H1 (cell line): ENCODE measurements at regions not wholly inside any gene's neighbourhood (a gene's known extent, or its start where the extent isn't known, plus 50 kb on each side); places are given as distances from the start of the nearest gene placed in this dataset.

Experiments
- CTCF ChIA-PET: fragments of 300-600 bp; sonication (Branson Sonifier 250); formaldehyde crosslinking; loops from one replicate; lab custom pipeline; 2021; ENCODE audit not compliant: partially characterized antibody; lab: Charles Lee
- POLR2A ChIA-PET: fragments of 300-600 bp; sonication (Branson Sonifier 250); formaldehyde crosslinking; loops from one replicate; lab custom pipeline; 2021; ENCODE audit warnings: inconsistent platforms; ENCODE audit not compliant: partially characterized antibody; lab: Charles Lee
- DNase-seq, 2 experiments: peaks; one replicate each; pipeline versions ENCODE4 v3.0.0 to v3.0.0-alpha.2; 2010 to 2022; ENCODE audit warnings: low spot score in 2 of 2, low read depth in 1 of 2, mixed read lengths in 1 of 2
- FAIRE-seq: peaks from 2 replicates; lab custom pipeline; 2011; peaks lifted over from hg19 to GRCh38; lab: Jason Lieb, UNC
- H2AFZ ChIP-seq: 2 replicates; pipeline ENCODE4 v1.8.1; 2012; ENCODE audit warnings: low read length, inconsistent platforms
- H2AK5ac ChIP-seq: 2 replicates; pipeline ENCODE4 v1.6.1; 2013; ENCODE audit warnings: low read depth, low read length
- H2BK120ac ChIP-seq: replicated peaks from 2 replicates; pipeline ENCODE3; 2013; ENCODE audit warnings: low read depth, low read length, inconsistent platforms
- H2BK12ac ChIP-seq: 2 replicates; pipeline ENCODE4 v1.6.1; 2013; ENCODE audit warnings: low read depth, low read length
- H2BK15ac ChIP-seq: 2 replicates; pipeline ENCODE4 v1.6.1; 2013; ENCODE audit warnings: low read length
- H2BK20ac ChIP-seq: 2 replicates; pipeline ENCODE4 v1.6.1; 2013; ENCODE audit warnings: low read length
- H2BK5ac ChIP-seq: 2 replicates; pipeline ENCODE4 v1.6.1; 2013; ENCODE audit warnings: low read depth, low read length
- H3K14ac ChIP-seq: 2 replicates; pipeline ENCODE4 v1.6.1; 2013; ENCODE audit warnings: inconsistent platforms; ENCODE audit not compliant: insufficient read length
- H3K18ac ChIP-seq: 2 replicates; pipeline ENCODE4 v1.6.1; 2013; ENCODE audit warnings: low read length; ENCODE audit errors: extremely low read depth
- H3K23ac ChIP-seq: 2 replicates; pipeline ENCODE4 v1.6.1; 2013; ENCODE audit warnings: inconsistent platforms; ENCODE audit not compliant: insufficient read length
- H3K23me2 ChIP-seq: 2 replicates; pipeline ENCODE4 v1.6.1; 2013; ENCODE audit warnings: low read depth, low read length
- H3K27ac ChIP-seq: 2 replicates; pipeline ENCODE4 v1.6.1; 2011; ENCODE audit warnings: low read depth, low read length, inconsistent platforms
- H3K27me3 ChIP-seq, 4 experiments: replicated peaks in 1 of 4; 1 replicate in 1 of 4; 2 replicates in 3 of 4; pipeline versions ENCODE4 v1.6.1 to v1.8.1; 2011 to 2013; ENCODE audit warnings: low read length in 3 of 4, mild to moderate bottlenecking in 3 of 4, inconsistent platforms in 2 of 4, mixed read lengths in 2 of 4, moderate library complexity in 1 of 4; ENCODE audit not compliant: control insufficient read depth in 3 of 4, insufficient read depth in 3 of 4; ENCODE audit errors: extremely low read depth in 1 of 4
- H3K36me3 ChIP-seq, 4 experiments: 2 replicates each; pipeline versions ENCODE4 v1.6.1 to v1.8.1; 2011 to 2013; ENCODE audit warnings: mild to moderate bottlenecking in 4 of 4, low read length in 3 of 4, moderate library complexity in 2 of 4, control low read depth in 1 of 4, inconsistent platforms in 1 of 4; ENCODE audit not compliant: insufficient read depth in 4 of 4, control insufficient read depth in 2 of 4
- H3K4ac ChIP-seq: replicated peaks from 2 replicates; pipeline ENCODE3; 2013; ENCODE audit warnings: low read length, low read depth, mixed read lengths, inconsistent platforms; ENCODE audit not compliant: insufficient read length
- H3K4me1 ChIP-seq, 4 experiments: replicated peaks in 1 of 4; 1 replicate in 1 of 4; 2 replicates in 3 of 4; pipeline versions ENCODE4 v1.6.1 to v1.8.1; 2011 to 2013; ENCODE audit warnings: low read length in 3 of 4, inconsistent platforms in 2 of 4, mixed read lengths in 1 of 4; ENCODE audit not compliant: insufficient read depth in 4 of 4, control insufficient read depth in 3 of 4
- H3K4me2 ChIP-seq, 2 experiments: 2 replicates each; pipeline versions ENCODE4 v1.6.1 to v1.8.1; 2011 to 2013; ENCODE audit warnings: low read depth in 2 of 2, low read length in 2 of 2, control low read depth in 1 of 2, inconsistent platforms in 1 of 2, mild to moderate bottlenecking in 1 of 2; ENCODE audit not compliant: insufficient read depth in 1 of 2
- H3K4me3 ChIP-seq, 4 experiments: fragments of 200-600, 300-600 bp in 1 of 4; sonication (generic), shearing (Covaris generic), sonication (Bioruptor Twin) in 1 of 4; 2 replicates each; pipeline versions ENCODE4 v1.5.1 to v1.8.1; 2011 to 2016; ENCODE audit warnings: low read length in 4 of 4, low read depth in 3 of 4, control low read depth in 2 of 4, inconsistent platforms in 2 of 4, mild to moderate bottlenecking in 2 of 4, mixed read lengths in 1 of 4, moderate library complexity in 1 of 4; ENCODE audit not compliant: insufficient read depth in 2 of 4; ENCODE audit errors: extremely low read depth in 1 of 4
- H3K56ac ChIP-seq: replicated peaks from 2 replicates; pipeline ENCODE3; 2013; ENCODE audit warnings: low read depth, mild to moderate bottlenecking, mixed read lengths, low read length, inconsistent platforms; ENCODE audit not compliant: insufficient read length
- H3K79me1 ChIP-seq: 2 replicates; pipeline ENCODE4 v1.6.1; 2013; ENCODE audit warnings: low read depth, low read length, control low read depth
- H3K79me2 ChIP-seq, 2 experiments: 2 replicates each; pipeline versions ENCODE4 v1.6.1 to v1.8.1; 2012 to 2013; ENCODE audit warnings: low read length in 2 of 2, mild to moderate bottlenecking in 2 of 2, inconsistent platforms in 1 of 2; ENCODE audit not compliant: insufficient read depth in 2 of 2, control insufficient read depth in 1 of 2
- H3K9ac ChIP-seq, 4 experiments: replicated peaks in 1 of 4; 1 replicate in 1 of 4; 2 replicates in 3 of 4; pipeline versions ENCODE4 v1.6.1 to v1.8.1; 2011 to 2013; ENCODE audit warnings: low read depth in 3 of 4, low read length in 3 of 4, control low read depth in 2 of 4, mild to moderate bottlenecking in 2 of 4, moderate library complexity in 2 of 4, inconsistent platforms in 1 of 4; ENCODE audit errors: extremely low read depth in 1 of 4
- H3K9me3 ChIP-seq, 2 experiments: 2 replicates each; pipeline versions ENCODE4 v1.6.1 to v1.8.1; 2012 to 2013; ENCODE audit warnings: mild to moderate bottlenecking in 2 of 2, moderate library complexity in 2 of 2, control low read depth in 1 of 2, inconsistent platforms in 1 of 2, low read depth in 1 of 2, low read length in 1 of 2, mixed read lengths in 1 of 2; ENCODE audit not compliant: insufficient read depth in 2 of 2
- H4K20me1 ChIP-seq, 2 experiments: replicated peaks in 1 of 2; 2 replicates each; pipeline versions ENCODE3 to v1.8.1; 2011 to 2013; ENCODE audit warnings: inconsistent platforms in 2 of 2, low read length in 2 of 2, mild to moderate bottlenecking in 1 of 2; ENCODE audit not compliant: insufficient read depth in 2 of 2, control insufficient read depth in 1 of 2
- H4K5ac ChIP-seq: 2 replicates; pipeline ENCODE4 v1.6.1; 2013; ENCODE audit warnings: low read length, low read depth, mixed read lengths, inconsistent platforms; ENCODE audit not compliant: insufficient read length
- H4K8ac ChIP-seq: 2 replicates; pipeline ENCODE4 v1.8.0; 2013; ENCODE audit warnings: mild to moderate bottlenecking, moderate library complexity, low read length, inconsistent platforms; ENCODE audit not compliant: insufficient read depth; ENCODE audit errors: extremely low read depth
- H4K91ac ChIP-seq: replicated peaks from 2 replicates; pipeline ENCODE3; 2013; ENCODE audit warnings: low read length, mixed read lengths, inconsistent platforms; ENCODE audit not compliant: insufficient read length
- CEBPB ChIP-seq: IDR thresholded peaks from 2 replicates; pipeline ENCODE4 v1.6.1; 2012; ENCODE audit warnings: low read depth, low read length
- E2F6 ChIP-seq: IDR thresholded peaks from 2 replicates; pipeline ENCODE4 v1.6.1; 2012; ENCODE audit warnings: inconsistent platforms
- GABPA ChIP-seq: IDR thresholded peaks from 2 replicates; pipeline ENCODE4 v1.6.1; 2011; ENCODE audit warnings: mild to moderate bottlenecking, low read length, moderate library complexity, borderline replicate concordance; ENCODE audit not compliant: insufficient read depth
- KDM4A ChIP-seq: IDR thresholded peaks from one replicate; pipeline ENCODE4 v1.7.1; 2012; ENCODE audit warnings: low read depth, mild to moderate bottlenecking, moderate library complexity, low read length, inconsistent platforms; ENCODE audit not compliant: severe bottlenecking
- MAFK ChIP-seq: IDR thresholded peaks from 2 replicates; pipeline ENCODE4 v1.6.1; 2012; ENCODE audit warnings: low read depth, mild to moderate bottlenecking, improper control_type of control experiment, low read length
- TAF7 ChIP-seq: optimal IDR thresholded peaks from 2 replicates; pipeline ENCODE3; 2011; ENCODE audit warnings: low read depth, mild to moderate bottlenecking, inconsistent platforms, low read length, moderate library complexity, borderline replicate concordance
- WGBS, 2 experiments: shearing (Covaris generic) in 1 of 2; methylation state at CpG; one replicate each; pipeline versions ENCODE4 v1.1.6 to v1.1.7; 2013 to 2015; ENCODE audit warnings: low lambda C conversion rate in 2 of 2, mixed read lengths in 2 of 2, inconsistent platforms in 1 of 2, low coverage in 1 of 2, missing lambda C conversion rate in 1 of 2; ENCODE audit not compliant: insufficient replicate concordance in 2 of 2, insufficient coverage in 1 of 2, insufficient read length in 1 of 2; ENCODE audit errors: extremely low coverage in 1 of 2, missing lambda C conversion rate in 1 of 2; 5-methylcytosine and 5-hydroxymethylcytosine counted together

GRCh38 chr16:59039066-59039720 is 305.1 kb upstream of the GOT2 start:
- H3K36me3 ChIP-seq: no peaks in the 10 kb centered on the region
- POLR2A ChIA-PET: no interaction called here
- no peak overlapping the region for H3K27ac ChIP-seq
- H4K91ac ChIP-seq: no peak overlapping the region
- no peaks in the 10 kb centered on the region for H3K23me2 ChIP-seq
- H2BK12ac ChIP-seq: no peak overlapping the region
- DNase-seq (no peak), FAIRE-seq (no peak)
- H3K79me1 ChIP-seq: no peaks in the 10 kb centered on the region
- H4K8ac ChIP-seq: no peak overlapping the region
- H3K9me3 ChIP-seq: no peaks in the 10 kb centered on the region
- no peaks in the 10 kb centered on the region for H3K79me2 ChIP-seq
- no peak overlapping the region for H2BK20ac ChIP-seq
- WGBS, 2 experiments: 81% methylated on average over 3 of the region's 3 CpGs; no CpG with 5 or more reads in 1 of the 2 experiments
- H3K9ac ChIP-seq: no peak overlapping the region
- no peak overlapping the region for H2BK5ac ChIP-seq
- H3K23ac ChIP-seq: no peak overlapping the region
- H3K14ac ChIP-seq: no peak overlapping the region
- no peaks in the 10 kb centered on the region for H4K20me1 ChIP-seq
- no peaks in the 10 kb centered on the region for H3K4me1 ChIP-seq
- no peaks in the 10 kb centered on the region for H3K27me3 ChIP-seq
- no peak overlapping the region for H3K18ac ChIP-seq
- H2AK5ac ChIP-seq: no peak overlapping the region
- no peak overlapping the region for H3K4me3 ChIP-seq
- no peak overlapping the region for H4K5ac ChIP-seq
- no peak overlapping the region for H2BK15ac ChIP-seq
- no peak overlapping the region for H2AFZ ChIP-seq
- no peak overlapping the region for H3K4ac ChIP-seq
- H3K56ac ChIP-seq: no peak overlapping the region
- TF ChIP-seq CEBPB: no peak
- no peak for TF ChIP-seq TAF7
- no peak for TF ChIP-seq MAFK
- no peak for TF ChIP-seq KDM4A
- no peak for TF ChIP-seq E2F6
- no peak for TF ChIP-seq GABPA
- CTCF ChIA-PET: interaction anchor here (2.2 kb wide), 1 partner anchor 8 kb away, joined by 5 read pairs; no protein-coding TSS in a partner anchor
- H3K4me2 ChIP-seq: no peak overlapping the region
- H2BK120ac ChIP-seq: no peak overlapping the region
